NCI-H1417 (cell line): ENCODE measurements at regions not wholly inside any gene's neighbourhood (a gene's known extent, or its start where the extent isn't known, plus 50 kb on each side); places are given as distances from the start of the nearest gene placed in this dataset.
"Not testable (repeated sequence)": the region's sequence is repeated elsewhere in the genome, so short reads cannot be mapped to it uniquely, and the experiment has no call there.

Source experiments
- DNase-seq, 3 experiments: peaks; one replicate each; lab custom pipeline; 2025; lab: John Stamatoyannopoulos, UW

DNA sequence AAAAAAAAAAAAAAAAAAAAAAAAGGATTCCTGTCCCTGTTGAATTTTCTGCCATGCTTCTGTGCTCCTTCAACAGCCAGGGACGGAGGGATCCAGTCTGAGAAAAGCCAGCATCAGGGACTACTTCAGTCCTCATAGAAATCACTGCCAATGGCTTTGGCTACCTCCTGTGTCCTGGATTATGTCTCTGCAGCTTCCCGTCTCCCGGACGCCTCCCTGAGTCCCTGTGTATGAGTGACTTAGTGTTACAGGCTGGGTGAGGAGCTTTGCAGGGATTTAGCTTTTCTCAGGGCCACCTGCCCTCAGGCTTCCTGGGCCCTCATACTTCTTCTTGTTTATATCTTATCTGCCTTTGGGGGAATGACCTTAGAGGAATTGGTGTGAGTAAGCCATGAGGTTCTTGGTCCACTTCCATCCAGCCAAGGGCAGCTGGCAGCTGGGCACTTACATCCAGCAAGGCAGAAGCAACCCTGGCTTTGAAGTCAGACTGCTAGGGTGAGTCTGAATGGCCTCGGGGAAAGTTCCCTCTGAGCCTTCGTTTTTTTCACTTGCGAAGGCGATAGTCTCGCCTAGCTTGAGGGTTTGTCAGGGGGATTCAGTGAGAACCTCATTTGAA is 83.6 kb upstream of the CRYM start:
- not testable (repeated sequence) for DNase-seq

DNA sequence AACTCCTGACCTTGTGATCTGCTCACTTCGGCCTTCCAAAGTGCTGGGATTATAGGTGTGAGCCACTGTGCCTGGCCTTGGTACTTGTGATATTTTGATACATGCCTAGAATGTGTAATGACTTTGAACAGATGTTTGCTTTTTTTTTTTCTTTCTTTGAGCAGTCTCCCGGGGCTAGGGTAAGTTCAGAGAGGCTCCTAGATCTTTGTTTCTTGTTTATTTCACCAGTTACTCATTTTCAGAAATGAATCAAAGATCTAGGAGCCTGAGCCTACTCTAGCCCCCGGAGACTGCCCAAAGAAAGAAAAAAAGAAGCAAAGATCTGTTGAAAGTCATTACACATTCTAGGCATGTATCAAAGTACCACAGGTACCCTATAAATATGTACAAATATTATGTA is 83.0 kb upstream of the CRYM start:
- DNase-seq, result not testable (repeated sequence)

DNA sequence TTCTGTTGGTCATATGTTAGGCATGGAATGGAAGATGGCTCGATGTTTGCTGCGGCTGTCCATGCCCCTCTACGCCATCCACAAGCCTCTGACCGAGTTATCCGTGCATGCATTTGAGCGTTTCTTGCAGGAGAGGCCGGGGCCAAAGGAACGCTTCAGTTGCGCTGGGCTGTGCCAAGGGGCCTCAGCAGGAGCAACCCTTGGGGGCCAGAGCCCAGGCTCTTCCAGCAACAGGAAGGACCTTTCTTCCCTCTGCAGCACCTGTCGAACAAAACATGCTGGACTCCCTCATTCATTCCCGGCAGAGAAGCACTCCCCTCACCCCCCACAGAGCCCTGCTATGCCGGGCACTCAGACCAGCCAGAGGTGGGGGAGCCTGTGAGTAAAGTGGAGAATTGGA is 81.4 kb upstream of the CRYM start:
- DNase-seq, result not testable (repeated sequence)

DNA sequence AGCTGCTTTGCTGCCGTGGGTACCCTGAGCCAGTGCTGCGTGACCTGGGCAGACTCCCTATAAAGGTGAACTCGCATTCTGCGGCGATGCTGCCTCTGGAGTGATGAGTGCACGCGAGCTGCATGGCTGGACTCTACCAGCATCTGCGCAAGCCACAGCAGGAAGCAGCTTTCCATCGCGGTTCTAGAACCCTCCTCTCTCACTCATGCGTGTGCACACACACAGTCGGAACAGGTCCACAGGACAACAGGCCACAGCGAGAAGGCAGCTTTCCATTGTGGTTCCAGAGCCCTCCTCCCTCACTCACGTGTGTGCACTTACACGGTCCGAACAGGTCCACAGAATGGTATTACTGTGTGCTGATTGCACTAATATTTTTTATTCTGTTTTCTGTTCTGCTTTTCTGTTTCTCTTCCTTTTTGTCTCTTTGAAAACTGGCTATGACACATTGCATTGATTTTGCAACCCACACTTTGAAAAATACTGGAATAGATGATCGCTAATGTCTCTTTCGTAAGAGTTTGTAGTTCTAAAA is 80.2 kb upstream of the CRYM start:
- DNase-seq, result not testable (repeated sequence)

DNA sequence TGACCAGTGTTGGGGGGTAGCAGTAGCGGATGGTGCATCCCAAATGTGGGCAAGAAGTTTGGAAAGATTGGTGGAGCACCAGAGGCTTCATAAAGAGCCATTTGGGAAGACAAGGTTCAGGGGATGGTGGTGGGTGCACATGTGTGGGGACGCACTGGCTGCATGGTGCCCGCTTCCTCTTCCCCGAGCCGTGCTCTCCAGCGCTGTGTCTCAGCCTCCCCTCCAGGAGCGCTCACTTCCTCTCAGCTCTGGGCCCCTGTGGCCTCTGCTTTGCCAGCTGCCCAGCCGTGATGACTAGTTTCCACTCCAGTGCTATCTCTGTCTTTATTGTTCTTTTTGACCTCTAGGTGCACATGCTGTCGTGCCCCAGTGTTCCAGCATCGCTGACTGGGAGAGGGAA is 78.2 kb upstream of the CRYM start:
- not testable (repeated sequence) for DNase-seq

DNA sequence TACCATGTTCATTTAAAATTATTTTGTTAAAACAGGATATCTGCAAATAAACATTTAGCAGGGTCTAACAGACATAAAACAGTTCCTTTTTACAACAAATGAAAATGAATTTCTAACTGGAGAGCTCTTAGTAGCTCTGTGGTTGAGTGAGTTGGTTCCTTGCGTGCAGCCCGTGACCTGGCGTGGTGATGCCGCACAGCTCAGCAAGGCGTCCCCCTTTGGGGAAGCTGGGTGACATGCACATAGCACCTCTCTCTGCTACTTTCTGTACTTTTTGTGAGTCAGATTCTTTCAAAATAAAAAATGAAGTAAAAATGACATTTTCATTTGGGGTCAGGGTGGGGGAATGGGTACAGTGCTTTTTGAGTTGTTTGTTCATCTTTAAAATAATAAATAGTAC is 73.3 kb upstream of the CRYM start:
- DNase-seq, result not testable (repeated sequence)

DNA sequence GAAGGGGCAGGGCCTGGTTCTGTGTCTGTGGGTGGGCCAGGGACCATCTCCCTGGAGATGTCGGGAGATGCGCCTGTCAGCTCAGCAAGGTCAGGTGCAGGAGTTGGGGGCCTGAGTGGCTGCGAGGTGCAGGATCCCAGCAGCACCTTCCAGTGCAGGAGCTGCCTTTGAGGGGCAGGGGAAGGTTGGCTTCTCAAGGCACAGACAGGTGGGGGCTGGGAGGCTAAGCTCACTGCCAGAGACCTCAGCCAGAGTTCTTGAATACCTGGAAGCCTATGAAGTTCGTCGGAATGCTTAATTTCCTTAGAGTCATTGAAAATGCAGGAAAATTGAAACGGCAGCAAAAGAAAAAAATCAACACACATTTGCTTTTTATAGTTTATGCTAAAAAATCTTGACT is 72.8 kb upstream of the CRYM start:
- not testable (repeated sequence) for DNase-seq

DNA sequence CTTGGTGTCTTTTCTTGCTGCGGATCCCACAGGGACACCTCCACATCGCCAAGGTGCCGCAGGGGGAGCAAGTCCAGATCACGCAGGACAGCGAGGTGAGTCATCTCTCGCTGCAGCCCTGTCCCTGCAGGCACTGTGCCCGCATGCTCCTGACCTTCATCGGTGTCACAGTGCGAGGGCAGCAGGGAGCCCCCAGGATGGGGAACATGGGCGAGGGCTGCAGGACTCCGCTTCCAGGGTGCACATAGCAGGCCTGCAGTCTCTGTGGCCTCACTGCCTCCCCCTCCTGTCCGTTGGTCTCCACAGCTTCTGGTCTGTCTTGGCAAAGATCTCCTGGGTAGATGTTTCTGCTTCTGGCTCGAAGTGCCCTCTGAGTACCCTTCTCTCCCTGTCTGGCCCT is 71.2 kb upstream of the CRYM start:
- not testable (repeated sequence) for DNase-seq

DNA sequence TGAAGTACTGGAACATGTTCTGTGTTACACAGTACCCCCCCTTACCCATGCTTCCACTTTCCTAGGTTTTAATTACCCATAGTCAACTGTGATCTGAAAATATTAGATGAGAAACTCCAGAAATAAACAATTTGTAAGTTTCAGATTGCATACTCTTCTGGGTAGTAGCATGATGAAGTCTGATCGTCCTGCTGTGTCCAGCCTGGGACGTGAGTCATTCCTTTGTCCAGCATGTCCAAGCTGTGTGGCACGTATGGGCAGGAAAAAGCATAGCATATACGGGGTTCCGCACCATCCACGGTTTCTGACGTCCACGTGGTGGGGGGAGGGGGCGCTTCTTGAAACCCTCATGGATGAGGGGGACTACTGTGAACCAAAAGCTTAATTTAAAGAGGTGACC is 70.7 kb upstream of the CRYM start:
- not testable (repeated sequence) for DNase-seq

DNA sequence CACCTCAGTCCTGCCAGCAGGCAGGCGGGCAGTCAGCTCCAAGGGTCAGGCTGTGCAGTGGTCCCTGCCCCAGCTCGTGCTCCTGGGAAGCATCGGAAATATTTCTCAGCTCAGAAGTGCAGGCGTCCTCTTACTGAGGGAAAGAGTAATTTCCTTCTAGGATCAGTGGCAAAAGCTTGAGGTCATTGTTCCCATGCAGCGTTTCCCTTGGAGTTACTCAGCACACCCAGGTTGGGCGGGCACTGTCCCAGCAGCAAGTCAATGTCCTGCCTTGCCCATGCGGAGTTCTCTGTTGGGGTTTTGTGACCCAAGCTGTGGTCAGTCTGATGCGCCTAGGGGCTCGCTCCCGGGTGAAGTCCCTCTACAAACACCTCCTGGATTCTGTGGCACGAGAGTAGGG is 69.4 kb upstream of the CRYM start:
- not testable (repeated sequence) for DNase-seq

DNA sequence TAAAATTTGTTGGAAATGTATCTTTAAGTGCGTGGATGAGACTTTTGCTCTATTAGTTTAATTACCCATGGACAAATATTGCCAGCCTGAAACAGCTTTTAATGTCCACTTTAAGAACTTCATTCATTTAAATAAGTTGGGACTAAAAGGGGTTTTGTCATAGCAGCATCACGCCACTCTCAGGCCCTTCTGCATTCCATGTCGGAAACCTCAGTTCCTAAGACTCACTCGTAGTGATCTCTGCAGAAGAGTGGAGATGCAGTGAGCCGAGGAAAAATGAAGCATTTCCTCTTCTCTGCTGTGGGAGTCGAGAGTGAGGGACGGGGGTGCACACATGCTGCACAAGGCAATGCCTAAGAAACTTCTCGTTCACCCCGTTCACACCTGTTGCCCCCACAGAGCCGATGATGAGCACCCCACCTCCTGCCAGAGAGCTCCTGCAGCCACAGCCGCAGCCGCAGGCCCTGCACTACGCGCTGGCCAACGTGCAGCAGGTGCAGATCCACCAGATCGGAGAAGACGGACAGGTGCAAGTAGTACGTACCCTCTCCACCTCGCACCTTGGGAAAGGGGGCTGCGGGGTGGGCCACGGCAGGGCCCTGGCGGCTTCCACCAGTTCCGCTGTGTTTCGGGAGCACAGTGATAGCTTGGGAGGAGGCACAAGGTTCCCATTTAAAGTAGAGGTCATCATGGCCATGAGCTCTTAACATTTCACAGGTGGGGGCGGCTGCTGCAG is 68.8 kb upstream of the CRYM start:
- not testable (repeated sequence) for DNase-seq

DNA sequence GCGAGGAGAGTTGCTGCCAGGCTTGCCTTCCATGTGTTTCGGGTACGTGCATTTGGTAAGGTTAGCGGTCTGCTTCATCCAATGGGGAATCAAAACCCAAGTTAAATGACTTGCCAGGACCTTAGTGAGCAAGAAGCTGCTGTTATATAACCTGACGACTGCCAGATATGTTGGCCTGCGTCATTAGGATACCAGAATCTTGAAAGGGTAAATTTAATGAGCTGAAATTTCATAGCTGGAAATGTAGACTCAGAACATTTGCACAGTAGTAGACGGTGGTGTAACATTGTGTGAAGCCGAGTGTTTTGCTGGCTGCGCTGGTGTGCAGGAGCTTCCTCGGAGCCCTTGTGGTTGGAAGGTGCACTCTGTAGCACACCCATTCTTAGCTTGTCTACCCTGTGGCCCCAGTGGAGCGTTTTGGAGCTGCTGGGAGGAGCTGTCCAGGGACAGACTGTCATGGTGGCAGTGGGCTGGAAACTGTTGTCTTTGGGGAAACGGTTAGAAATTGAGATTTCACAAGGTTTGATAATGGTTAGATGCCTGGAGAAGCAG is 66.3 kb upstream of the CRYM start:
- DNase-seq, result not testable (repeated sequence)

DNA sequence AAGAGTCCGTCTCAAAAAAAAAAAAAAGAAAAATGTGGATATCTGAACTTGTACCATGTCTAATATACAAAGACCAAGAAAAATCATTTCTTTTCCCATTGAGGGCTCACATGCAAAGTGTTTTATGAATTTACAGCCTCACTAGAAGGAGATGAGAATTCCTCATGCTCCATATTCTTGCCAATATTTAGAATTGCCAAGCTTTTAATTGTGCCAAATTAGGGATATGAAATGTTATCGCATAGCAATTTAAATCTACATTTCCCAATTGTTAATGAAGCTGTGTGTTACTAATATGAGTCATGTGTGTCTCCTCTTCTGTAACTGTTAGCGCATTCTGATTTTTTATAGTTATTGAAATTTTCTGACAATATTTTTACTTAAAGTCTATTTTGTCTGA is 63.0 kb upstream of the CRYM start:
- DNase-seq, result no peak

DNA sequence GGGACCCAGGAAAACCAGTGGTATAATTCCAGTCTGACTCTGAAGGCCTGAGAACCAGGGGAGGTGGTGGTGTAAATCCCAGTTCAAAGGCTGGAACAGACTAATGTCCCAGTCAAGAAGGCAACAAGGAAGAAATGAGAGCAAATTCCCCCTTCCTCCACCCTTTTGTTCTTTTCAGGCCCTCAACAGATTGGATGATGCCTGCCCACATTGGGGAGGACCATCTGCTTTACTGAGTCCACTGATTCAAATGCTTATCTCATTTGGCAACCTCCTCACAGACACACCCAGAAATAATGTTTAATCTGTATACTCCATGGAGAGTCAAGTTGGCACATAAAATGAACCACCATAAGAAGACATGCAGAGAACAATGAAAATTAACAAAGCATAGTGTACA is 61.9 kb upstream of the CRYM start:
- no peak for DNase-seq

DNA sequence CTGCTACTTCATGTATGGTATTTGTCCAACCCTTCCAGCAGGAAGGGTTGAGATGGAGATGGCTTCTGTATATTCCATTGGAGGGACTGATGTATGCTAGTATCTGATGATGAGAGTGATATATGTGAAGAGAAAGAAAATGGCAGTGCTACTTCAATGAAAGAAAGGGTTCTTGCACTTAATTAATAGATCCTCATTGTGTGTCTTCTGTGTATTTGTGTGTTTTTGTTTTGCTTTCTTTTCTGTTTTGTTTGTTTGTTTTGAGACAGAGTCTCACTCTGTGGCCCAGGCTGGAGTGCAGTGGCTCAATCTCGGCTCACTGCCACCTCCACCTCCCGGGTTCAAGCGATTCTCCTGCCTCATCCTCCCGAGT is 61.2 kb upstream of the CRYM start:
- DNase-seq, result no peak

DNA sequence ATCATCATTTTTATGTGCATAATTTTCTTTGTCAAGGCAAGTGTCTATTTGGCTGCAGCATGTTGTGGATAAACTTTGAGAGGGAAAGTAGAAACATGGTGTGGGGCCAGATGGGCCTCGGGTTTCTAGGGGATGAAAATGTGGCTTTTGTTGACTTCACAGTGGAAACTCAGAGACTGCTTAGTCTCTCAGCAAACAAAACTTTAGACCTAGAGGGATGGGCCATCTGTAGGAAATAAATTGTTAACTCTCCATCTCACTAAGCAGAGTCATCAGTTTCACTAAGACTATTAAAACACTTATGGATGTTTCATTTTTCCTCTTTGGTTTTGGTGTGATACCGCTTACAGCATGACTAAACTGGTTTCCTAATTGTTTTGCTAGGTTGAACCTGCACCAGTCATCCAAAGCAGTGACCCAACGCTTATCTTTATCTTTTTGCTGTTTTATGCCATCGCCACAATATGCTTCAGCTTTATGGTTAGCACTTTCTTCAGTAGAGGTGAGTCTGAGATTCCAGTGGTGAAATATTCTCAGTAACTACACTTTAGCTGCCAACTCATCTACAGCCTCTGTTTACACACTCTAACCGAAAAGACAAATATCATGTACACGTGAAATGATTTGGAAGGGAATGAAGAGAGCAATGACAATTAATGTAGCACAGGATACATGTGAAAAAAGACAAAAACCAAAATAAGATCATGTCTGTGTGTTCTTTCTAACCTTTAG is 60.6 kb upstream of the CRYM start:
- DNase-seq, result no peak

DNA sequence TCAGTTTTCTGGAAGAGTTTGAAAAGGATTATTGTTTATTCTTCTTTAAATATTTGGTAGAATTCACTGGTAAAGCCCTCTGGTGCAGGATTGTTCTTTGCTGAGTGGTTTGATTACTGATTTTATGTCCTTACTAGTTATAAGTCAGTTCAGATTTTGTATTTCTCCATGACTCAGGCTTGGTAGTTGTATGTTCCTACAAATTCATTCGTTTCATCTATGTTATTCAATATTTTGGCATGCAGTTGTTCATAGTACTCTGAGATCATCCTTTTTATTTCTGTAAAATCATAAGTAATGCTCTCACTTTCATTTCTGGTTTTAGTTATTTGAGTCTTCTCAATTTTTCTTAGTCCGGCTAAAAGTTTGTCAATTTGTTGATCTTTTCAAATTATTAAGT is 58.1 kb upstream of the CRYM start:
- DNase-seq, result no peak

DNA sequence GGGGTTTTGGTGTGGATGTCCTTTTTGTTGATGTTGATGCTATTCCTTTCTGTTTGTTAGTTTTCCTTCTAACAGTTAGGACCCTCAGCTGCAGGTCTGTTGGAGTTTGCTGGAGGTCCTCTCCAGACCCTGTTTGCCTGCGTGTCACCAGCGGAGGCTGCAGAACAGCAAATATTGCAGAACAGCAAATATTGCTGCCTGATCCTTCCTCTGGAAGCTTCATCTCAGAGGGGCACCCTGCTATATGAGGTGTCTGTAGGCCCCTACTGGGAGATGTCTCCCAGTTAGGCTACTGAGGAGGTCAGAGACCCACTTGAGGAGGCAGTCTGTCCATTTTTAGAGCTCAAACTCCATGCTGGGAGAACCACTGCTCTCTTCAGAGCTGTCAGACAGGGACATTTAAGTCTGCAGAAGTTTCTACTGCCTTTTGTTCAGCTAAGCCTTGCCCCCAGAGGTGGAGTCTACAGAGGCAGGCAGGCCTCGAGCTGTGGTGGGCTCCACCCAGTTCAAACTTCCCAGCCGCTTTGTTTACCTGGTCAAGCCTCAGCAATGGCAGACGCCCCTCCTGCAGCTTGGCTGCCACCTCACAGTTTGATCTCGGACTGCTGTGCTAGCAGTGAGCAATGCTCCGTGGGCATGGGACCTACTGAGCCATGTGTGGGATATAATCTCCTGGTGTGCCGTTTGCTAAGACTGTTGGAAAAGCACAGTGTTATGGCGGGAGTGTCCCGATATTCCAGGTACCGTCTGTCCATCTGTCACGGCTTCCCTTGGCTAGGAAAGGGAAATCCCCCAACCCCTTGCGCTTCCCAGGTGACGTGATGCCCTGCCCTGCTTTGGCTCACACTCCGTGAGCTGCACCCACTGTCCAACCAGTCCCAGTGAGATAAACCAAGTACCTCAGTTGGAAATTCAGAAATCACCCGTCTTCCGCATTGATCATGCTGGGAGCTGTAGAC is 56.4 kb upstream of the CRYM start:
- DNase-seq, result not testable (repeated sequence)

DNA sequence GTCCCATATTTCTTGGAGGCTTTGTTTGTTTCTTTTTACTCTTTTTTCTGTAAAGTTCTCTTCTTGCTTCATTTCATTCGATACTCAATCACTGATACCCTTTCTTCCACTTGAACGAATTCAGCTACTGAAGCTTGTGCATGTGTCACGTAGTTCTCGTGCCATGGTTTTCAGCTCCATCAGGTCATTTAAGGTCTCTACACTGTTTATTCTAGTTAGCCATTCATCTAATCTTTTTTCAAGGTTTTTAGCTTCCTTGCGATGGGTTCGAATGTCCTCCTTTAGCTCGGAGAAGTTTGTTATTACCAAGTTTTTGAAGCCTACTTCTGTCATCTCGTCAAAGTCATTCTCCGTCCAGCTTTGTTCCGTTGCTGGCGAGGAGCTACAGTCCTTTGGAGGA is 55.6 kb upstream of the CRYM start:
- DNase-seq, result not testable (repeated sequence)
